Cardiac septum (tissue), 1 donor: ENCODE measurements at regions not wholly inside any gene's neighbourhood (a gene's known extent, or its start where the extent isn't known, plus 50 kb on each side); places are given as distances from the start of the nearest gene placed in this dataset.
"Not testable (repeated sequence)": the region's sequence is repeated elsewhere in the genome, so short reads cannot be mapped to it uniquely, and the experiment has no call there.

ENCODE experiments used
- DNase-seq: peaks from one replicate; pipeline ENCODE4 v3.0.0-alpha.2; 2020; ENCODE audit warnings: low spot score
- intact Hi-C: fragments of 100-400 bp; cut with DNase I; formaldehyde crosslinking; loops from one replicate; pipeline ENCODE4 v1.14.0; 2022
- donor health status: DM: no; HTN: no; CAD: no.

- intact Hi-C loops: no loop called here
- DNase-seq: no peak
Measured at GRCh38 chr7:34445653-34446052, 212.4 kb upstream of the NPSR1 start.

- DNase-seq, intact Hi-C loops: not testable (repeated sequence)
Measured at GRCh38 chr7:34448531-34448930, 209.5 kb upstream of the NPSR1 start.

GRCh38 chr7:34449765-34450164 lies 208.3 kb upstream of the NPSR1 start:
- no peak for DNase-seq
- intact Hi-C loops: no loop called here

- no peak for DNase-seq
- intact Hi-C loops: no loop called here
Measured at GRCh38 chr7:34451183-34451582, 206.8 kb upstream of the NPSR1 start.

GRCh38 chr7:34451923-34452322 lies 206.1 kb upstream of the NPSR1 start:
- no peak for DNase-seq
- intact Hi-C loops: no loop called here

GRCh38 chr7:34452363-34452762 lies 205.7 kb upstream of the NPSR1 start:
- DNase-seq: no peak
- intact Hi-C loops: no loop called here

- intact Hi-C loops: no loop called here
- DNase-seq: no peak
Measured at GRCh38 chr7:34453150-34453549, 204.9 kb upstream of the NPSR1 start.

- intact Hi-C loops: no loop called here
Measured at GRCh38 chr7:34454381-34454780, 203.6 kb upstream of the NPSR1 start.

GRCh38 chr7:34457329-34457728 lies 200.7 kb upstream of the NPSR1 start:
- intact Hi-C loops: no loop called here
- no peak for DNase-seq

More at GRCh38 chr7:34454381-34454780, 203.6 kb upstream of the NPSR1 start:
- no peak for DNase-seq

GRCh38 chr7:34463830-34464229 lies 194.2 kb upstream of the NPSR1 start:
- intact Hi-C loops: no loop called here

GRCh38 chr7:34471844-34472243 lies 186.2 kb upstream of the NPSR1 start:
- no peak for DNase-seq
- intact Hi-C loops: no loop called here

More at GRCh38 chr7:34463830-34464229, 194.2 kb upstream of the NPSR1 start:
- no peak for DNase-seq

GRCh38 chr7:34486371-34486770 lies 171.6 kb upstream of the NPSR1 start:
- intact Hi-C loops: no loop called here
- DNase-seq: no peak

GRCh38 chr7:34487391-34488115 lies 170.5 kb upstream of the NPSR1 start:
- DNase-seq: no peak
- intact Hi-C loops: no loop called here

- DNase-seq: no peak
- intact Hi-C loops: no loop called here
Measured at GRCh38 chr7:34488766-34489165, 169.3 kb upstream of the NPSR1 start.

GRCh38 chr7:34491899-34492298 lies 166.1 kb upstream of the NPSR1 start:
- no peak for DNase-seq
- intact Hi-C loops: no loop called here

GRCh38 chr7:34493752-34494151 lies 164.3 kb upstream of the NPSR1 start:
- intact Hi-C loops: no loop called here

GRCh38 chr7:34497153-34497777 lies 160.8 kb upstream of the NPSR1 start:
- DNase-seq: no peak
- intact Hi-C loops: no loop called here

More at GRCh38 chr7:34493752-34494151, 164.3 kb upstream of the NPSR1 start:
- no peak for DNase-seq

- no peak for DNase-seq
- intact Hi-C loops: no loop called here
Measured at GRCh38 chr7:34501156-34501555, 156.9 kb upstream of the NPSR1 start.

- intact Hi-C loops: no loop called here
- DNase-seq: no peak
Measured at GRCh38 chr7:34507191-34507590, 150.8 kb upstream of the NPSR1 start.

- intact Hi-C loops: no loop called here
- DNase-seq: no peak
Measured at GRCh38 chr7:34523226-34523918, 134.6 kb upstream of the NPSR1 start.

- no peak for DNase-seq
- intact Hi-C loops: no loop called here
Measured at GRCh38 chr7:34530259-34530658, 127.8 kb upstream of the NPSR1 start.
